ENCODE measurements at regions not wholly inside any gene's neighbourhood (a gene's known extent, or its start where the extent isn't known, plus 50 kb on each side); places are given as distances from the start of the nearest gene placed in this dataset.

- TF ChIP-seq SIN3A (IDR thresholded peaks at IDR 0.05; ENCODE audit: borderline replicate concordance, insufficient read depth, low read length) (no peak), POLR2AphosphoS5 (IDR thresholded peaks at IDR 0.05; ENCODE audit: low read depth, low read length) (no peak), TAF1 (IDR thresholded peaks at IDR 0.05; ENCODE audit: borderline replicate concordance, insufficient read depth, low read length) (no peak), REST (IDR thresholded peaks at IDR 0.05; ENCODE audit: insufficient read depth in 1 of 2, low read depth in 2 of 2, low read length in 2 of 2) (no peak)
Measured at GRCh38 chr5:124234022-124234769, 512.2 kb downstream of the ZNF608 start.

GRCh38 chr5:124232515-124232914, 513.9 kb downstream of the ZNF608 start:
- no peak for TF ChIP-seq FOXP2 (optimal IDR thresholded peaks at IDR 0.05; ENCODE audit: borderline replicate concordance, extremely low read depth, extremely low read length, insufficient read depth)

- TF ChIP-seq TAF1 (IDR thresholded peaks at IDR 0.05; ENCODE audit: borderline replicate concordance, insufficient read depth, low read length) (no peak), SIN3A (IDR thresholded peaks at IDR 0.05; ENCODE audit: borderline replicate concordance, insufficient read depth, low read length) (no peak), REST (IDR thresholded peaks at IDR 0.05; ENCODE audit: insufficient read depth in 1 of 2, low read depth in 2 of 2, low read length in 2 of 2) (no peak), FOXP2 (optimal IDR thresholded peaks at IDR 0.05; ENCODE audit: borderline replicate concordance, extremely low read depth, extremely low read length, insufficient read depth) (no peak), POLR2AphosphoS5 (IDR thresholded peaks at IDR 0.05; ENCODE audit: low read depth, low read length) (no peak)
Measured at GRCh38 chr5:124231802-124232201, 514.6 kb downstream of the ZNF608 start.

DNA sequence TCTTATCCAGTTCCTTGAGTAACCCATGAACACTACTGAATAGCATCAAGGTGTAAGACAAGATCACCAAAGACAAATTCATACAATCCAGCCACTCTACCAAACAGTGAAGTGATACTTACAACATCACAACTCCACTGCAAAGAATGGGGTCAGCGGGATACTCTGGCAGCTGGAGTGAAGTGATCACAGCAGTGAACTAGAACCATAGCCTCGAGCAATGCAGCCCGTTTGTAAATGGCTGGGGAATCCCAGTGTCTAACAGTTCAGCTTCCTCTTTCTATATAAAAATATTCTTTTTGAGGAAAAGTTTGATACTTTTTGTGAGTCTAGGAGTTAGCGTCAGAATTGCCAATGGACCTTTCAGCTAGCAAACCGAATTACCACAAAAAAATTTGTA, 515.2 kb downstream of the ZNF608 start:
- TF ChIP-seq SIN3A (IDR thresholded peaks at IDR 0.05; ENCODE audit: borderline replicate concordance, insufficient read depth, low read length) (no peak), FOXP2 (optimal IDR thresholded peaks at IDR 0.05; ENCODE audit: borderline replicate concordance, extremely low read depth, extremely low read length, insufficient read depth) (no peak), POLR2AphosphoS5 (IDR thresholded peaks at IDR 0.05; ENCODE audit: low read depth, low read length) (no peak), REST (IDR thresholded peaks at IDR 0.05; ENCODE audit: insufficient read depth in 1 of 2, low read depth in 2 of 2, low read length in 2 of 2) (no peak), TAF1 (IDR thresholded peaks at IDR 0.05; ENCODE audit: borderline replicate concordance, insufficient read depth, low read length) (no peak)

GRCh38 chr5:124230456-124230855, 516.0 kb downstream of the ZNF608 start:
- TF ChIP-seq REST (IDR thresholded peaks at IDR 0.05; ENCODE audit: insufficient read depth in 1 of 2, low read depth in 2 of 2, low read length in 2 of 2) (no peak), SIN3A (IDR thresholded peaks at IDR 0.05; ENCODE audit: borderline replicate concordance, insufficient read depth, low read length) (no peak), TAF1 (IDR thresholded peaks at IDR 0.05; ENCODE audit: borderline replicate concordance, insufficient read depth, low read length) (no peak), FOXP2 (optimal IDR thresholded peaks at IDR 0.05; ENCODE audit: borderline replicate concordance, extremely low read depth, extremely low read length, insufficient read depth) (no peak), POLR2AphosphoS5 (IDR thresholded peaks at IDR 0.05; ENCODE audit: low read depth, low read length) (no peak)
